Keratinocyte (primary cell): ENCODE measurements at regions not wholly inside any gene's neighbourhood (a gene's known extent, or its start where the extent isn't known, plus 50 kb on each side); places are given as distances from the start of the nearest gene placed in this dataset.

Experiments used
- DNase-seq: peaks from one replicate; pipeline ENCODE4 v3.0.0-alpha.2; 2011; ENCODE audit warnings: low read depth, missing footprints, low spot score
- FAIRE-seq: peaks from 2 replicates; lab custom pipeline; 2011; peaks lifted over from hg19 to GRCh38; lab: Jason Lieb, UNC
- H2AFZ ChIP-seq: 2 replicates; pipeline ENCODE4 v1.6.0; 2012; ENCODE audit warnings: low read length, control low read depth, inconsistent platforms; ENCODE audit not compliant: control insufficient read depth
- H3K27ac ChIP-seq: 2 replicates; pipeline ENCODE4 v1.5.1; 2011; ENCODE audit warnings: low read length; ENCODE audit not compliant: control insufficient read depth, insufficient read depth
- H3K27me3 ChIP-seq: 3 replicates; pipeline ENCODE4 v1.6.0; 2011; ENCODE audit warnings: low read length; ENCODE audit not compliant: control insufficient read depth, insufficient read depth; ENCODE audit errors: extremely low read depth
- H3K36me3 ChIP-seq, 2 experiments: 2 replicates in 1 of 2; 3 replicates in 1 of 2; pipeline ENCODE4 v1.5.1; 2011; ENCODE audit warnings: low read length in 2 of 2, mild to moderate bottlenecking in 1 of 2; ENCODE audit not compliant: control insufficient read depth in 2 of 2, insufficient read depth in 2 of 2; ENCODE audit errors: extremely low read depth in 1 of 2
- H3K4me1 ChIP-seq: 3 replicates; pipeline ENCODE4 v1.5.1; 2011; ENCODE audit warnings: low read length; ENCODE audit not compliant: control insufficient read depth, insufficient read depth; ENCODE audit errors: extremely low read depth
- H3K4me2 ChIP-seq: 3 replicates; pipeline ENCODE4 v1.6.0; 2011; ENCODE audit warnings: low read depth, low read length; ENCODE audit not compliant: control insufficient read depth, insufficient read depth; ENCODE audit errors: extremely low read depth
- H3K4me3 ChIP-seq, 3 experiments: fragments of 200-600 bp in 1 of 3; sonication (generic) in 1 of 3; 2 replicates in 2 of 3; 3 replicates in 1 of 3; pipeline ENCODE4 v1.5.1; 2011 to 2016; ENCODE audit warnings: low read length in 3 of 3, mild to moderate bottlenecking in 3 of 3, control low read depth in 2 of 3, inconsistent platforms in 1 of 3, low read depth in 1 of 3, mixed read lengths in 1 of 3, mixed run types in 1 of 3, moderate library complexity in 1 of 3; ENCODE audit not compliant: control insufficient read depth in 2 of 3, insufficient read depth in 2 of 3; ENCODE audit errors: extremely low read depth in 1 of 3
- H3K79me2 ChIP-seq: 2 replicates; pipeline ENCODE4 v1.6.0; 2012; ENCODE audit warnings: low read length; ENCODE audit not compliant: control insufficient read depth, insufficient read depth
- H3K9ac ChIP-seq: 3 replicates; pipeline ENCODE4 v1.6.0; 2011; ENCODE audit warnings: low read length; ENCODE audit not compliant: control insufficient read depth, insufficient read depth; ENCODE audit errors: extremely low read depth
- H3K9me1 ChIP-seq: 3 replicates; pipeline ENCODE4 v1.6.0; 2011; ENCODE audit warnings: low read length; ENCODE audit not compliant: control insufficient read depth, insufficient read depth; ENCODE audit errors: extremely low read depth
- H3K9me3 ChIP-seq: 2 replicates; pipeline ENCODE4 v1.5.1; 2012; ENCODE audit warnings: low read depth, low read length; ENCODE audit not compliant: control insufficient read depth
- H4K20me1 ChIP-seq: 3 replicates; pipeline ENCODE4 v1.6.0; 2011; ENCODE audit warnings: low read length; ENCODE audit not compliant: control insufficient read depth, insufficient read depth; ENCODE audit errors: extremely low read depth
- EZH2 ChIP-seq: IDR thresholded peaks from one replicate; pipeline ENCODE4 v1.6.1; 2012; ENCODE audit warnings: inconsistent platforms, mild to moderate bottlenecking, low read length, moderate library complexity
- dilution Hi-C: fragments of 300-500 bp; cut with MboI; formaldehyde crosslinking; loops from one replicate; pipeline ENCODE4 v1.7.0; 2020; ENCODE audit warnings: low sequenced_read_pairs; ENCODE audit not compliant: extremely low pct_ligation_motif_present
- TF ChIP-seq, protein P1 (sequence below), 3 experiments: IDR thresholded peaks in 1 of 3; conservative IDR thresholded peaks in 1 of 3; optimal IDR thresholded peaks in 1 of 3; 2 replicates in 2 of 3; 3 replicates in 1 of 3; pipeline versions ENCODE3 to v1.5.1; 2011; ENCODE audit warnings: low read length in 3 of 3, mild to moderate bottlenecking in 3 of 3, moderate library complexity in 2 of 3, control low read depth in 1 of 3, inconsistent platforms in 1 of 3; ENCODE audit not compliant: insufficient read depth in 2 of 3; ENCODE audit errors: extremely low read depth in 1 of 3

DNA sequence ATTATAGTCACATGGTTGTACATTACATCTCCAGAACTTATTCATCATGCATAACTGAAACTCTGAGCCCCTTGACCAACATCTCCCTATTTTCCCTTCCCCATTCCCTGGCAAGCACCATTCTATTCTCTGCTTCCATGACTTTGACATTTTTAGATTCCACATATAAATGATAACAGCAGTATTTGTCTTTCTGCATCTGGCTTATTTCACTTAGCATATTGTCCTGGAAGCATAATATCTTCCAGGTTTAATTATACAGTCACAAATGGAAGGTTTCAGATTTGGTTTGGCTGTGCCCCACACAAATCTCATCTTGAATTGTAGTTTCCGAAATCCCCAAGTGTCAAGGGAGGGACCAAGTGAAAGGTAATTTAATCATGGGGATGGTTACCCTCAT, 626.9 kb upstream of the PKDCC start:
- Histone ChIP-seq H3K4me3 (no peak overlapping the region), H3K36me3 (no peaks in the 10 kb centered on the region), H4K20me1 (no peaks in the 10 kb centered on the region), H3K4me2 (no peak overlapping the region), H3K79me2 (no peaks in the 10 kb centered on the region), H3K27me3 (no peaks in the 10 kb centered on the region), H3K9me1 (no peaks in the 10 kb centered on the region), H2AFZ (no peak overlapping the region), H3K9me3 (no peaks in the 10 kb centered on the region), H3K4me1 (no peaks in the 10 kb centered on the region), H3K27ac (no peak overlapping the region), H3K9ac (no peak overlapping the region)
- no peak for FAIRE-seq
- no peak for DNase-seq
- TF ChIP-seq, protein P1, sequence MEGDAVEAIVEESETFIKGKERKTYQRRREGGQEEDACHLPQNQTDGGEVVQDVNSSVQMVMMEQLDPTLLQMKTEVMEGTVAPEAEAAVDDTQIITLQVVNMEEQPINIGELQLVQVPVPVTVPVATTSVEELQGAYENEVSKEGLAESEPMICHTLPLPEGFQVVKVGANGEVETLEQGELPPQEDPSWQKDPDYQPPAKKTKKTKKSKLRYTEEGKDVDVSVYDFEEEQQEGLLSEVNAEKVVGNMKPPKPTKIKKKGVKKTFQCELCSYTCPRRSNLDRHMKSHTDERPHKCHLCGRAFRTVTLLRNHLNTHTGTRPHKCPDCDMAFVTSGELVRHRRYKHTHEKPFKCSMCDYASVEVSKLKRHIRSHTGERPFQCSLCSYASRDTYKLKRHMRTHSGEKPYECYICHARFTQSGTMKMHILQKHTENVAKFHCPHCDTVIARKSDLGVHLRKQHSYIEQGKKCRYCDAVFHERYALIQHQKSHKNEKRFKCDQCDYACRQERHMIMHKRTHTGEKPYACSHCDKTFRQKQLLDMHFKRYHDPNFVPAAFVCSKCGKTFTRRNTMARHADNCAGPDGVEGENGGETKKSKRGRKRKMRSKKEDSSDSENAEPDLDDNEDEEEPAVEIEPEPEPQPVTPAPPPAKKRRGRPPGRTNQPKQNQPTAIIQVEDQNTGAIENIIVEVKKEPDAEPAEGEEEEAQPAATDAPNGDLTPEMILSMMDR (optimal IDR thresholded peaks at IDR 0.05 in 1 of 3, IDR thresholded peaks at IDR 0.05 in 1 of 3, conservative IDR thresholded peaks at IDR 0.05 in 1 of 3; ENCODE audit: extremely low read depth in 1 of 3, insufficient read depth in 2 of 3, low read length in 3 of 3), result no peak
- TF ChIP-seq EZH2, result no peak
- dilution Hi-C loops, result no loop called here

GRCh38 chr2:41431756-41432155, 616.1 kb upstream of the PKDCC start:
- H4K20me1 ChIP-seq, result no peaks in the 10 kb centered on the region
- H3K4me1 ChIP-seq, result no peaks in the 10 kb centered on the region
- no peak overlapping the region for H3K4me3 ChIP-seq
- dilution Hi-C loops, result no loop called here
- H3K27me3 ChIP-seq, result no peaks in the 10 kb centered on the region
- H2AFZ ChIP-seq, result no peak overlapping the region
- no peaks in the 10 kb centered on the region for H3K9me3 ChIP-seq
- no peak overlapping the region for H3K27ac ChIP-seq
- no peak for DNase-seq
- no peak overlapping the region for H3K9ac ChIP-seq
- no peaks in the 10 kb centered on the region for H3K79me2 ChIP-seq
- H3K9me1 ChIP-seq, result no peaks in the 10 kb centered on the region
- no peak for FAIRE-seq
- no peaks in the 10 kb centered on the region for H3K36me3 ChIP-seq
- no peak overlapping the region for H3K4me2 ChIP-seq
- no peak for TF ChIP-seq EZH2
- TF ChIP-seq, protein P1 (optimal IDR thresholded peaks at IDR 0.05 in 1 of 3, IDR thresholded peaks at IDR 0.05 in 1 of 3, conservative IDR thresholded peaks at IDR 0.05 in 1 of 3; ENCODE audit: extremely low read depth in 1 of 3, insufficient read depth in 2 of 3, low read length in 3 of 3), result no peak
